Smooth muscle cell of the brain vasculature (primary cell): ENCODE measurements at regions not wholly inside any gene's neighbourhood (a gene's known extent, or its start where the extent isn't known, plus 50 kb on each side); places are given as distances from the start of the nearest gene placed in this dataset.
"Not testable (repeated sequence)": the region's sequence is repeated elsewhere in the genome, so short reads cannot be mapped to it uniquely, and the experiment has no call there.

Source experiments
- DNase-seq: peaks from one replicate; pipeline ENCODE4 v3.0.0-alpha.2; 2012; ENCODE audit warnings: low read depth, low spot score

DNA sequence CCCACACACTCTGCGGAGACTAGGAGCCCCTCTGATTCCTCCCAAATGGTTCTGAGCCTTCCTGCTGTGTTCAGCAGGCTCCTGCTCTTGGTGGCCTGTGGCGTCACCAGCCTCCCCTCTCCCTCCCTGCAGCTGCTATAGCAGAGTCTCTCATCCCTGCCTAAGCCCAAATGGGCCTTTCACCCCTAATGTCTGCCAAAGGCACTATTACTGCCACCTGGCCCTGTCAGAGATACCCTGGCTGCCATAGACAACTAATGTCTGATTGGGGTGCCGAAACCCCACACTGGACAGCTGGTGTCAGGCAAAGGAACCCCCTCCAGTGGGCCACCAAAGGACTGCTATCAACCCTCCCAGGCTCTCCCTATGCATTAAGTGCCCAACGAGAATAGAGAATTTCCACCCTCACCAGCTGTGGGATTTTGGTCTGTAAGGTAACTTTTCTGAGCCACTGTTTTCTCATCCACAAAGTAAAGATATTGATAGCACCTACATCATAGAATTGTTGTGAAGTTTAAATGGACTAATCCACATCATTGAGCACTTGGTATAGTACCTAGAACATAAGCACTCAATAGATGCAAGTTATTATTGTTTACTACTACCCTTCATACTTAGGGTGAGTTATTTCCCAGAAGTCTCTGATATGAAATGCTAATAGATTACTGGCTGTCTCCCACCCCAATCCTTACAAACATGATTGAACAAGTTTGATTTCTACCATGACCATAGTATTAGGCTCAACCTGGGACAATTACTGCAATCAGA is 421.3 kb downstream of the MID1IP1 start:
- DNase-seq: no peak

DNA sequence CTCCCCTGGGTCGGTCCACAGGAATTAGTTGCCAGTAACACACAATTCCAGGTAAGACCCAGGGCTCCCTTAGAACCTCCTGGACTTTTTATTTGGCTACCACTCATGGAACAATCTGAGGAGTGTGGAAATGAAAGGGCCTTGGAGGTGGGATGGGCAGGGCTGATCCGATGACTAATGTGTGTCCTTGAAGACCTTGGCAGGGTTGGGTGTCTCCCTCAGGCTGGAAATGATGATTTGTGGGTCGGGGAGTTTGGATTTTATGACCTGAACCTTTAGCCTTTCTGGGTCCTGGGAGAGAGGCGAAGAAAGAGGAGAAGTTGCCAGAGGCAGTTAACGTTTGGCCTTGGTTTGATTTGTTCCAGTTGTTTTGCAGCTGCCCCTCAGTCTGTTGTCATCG is 425.0 kb downstream of the MID1IP1 start:
- DNase-seq: no peak

DNA sequence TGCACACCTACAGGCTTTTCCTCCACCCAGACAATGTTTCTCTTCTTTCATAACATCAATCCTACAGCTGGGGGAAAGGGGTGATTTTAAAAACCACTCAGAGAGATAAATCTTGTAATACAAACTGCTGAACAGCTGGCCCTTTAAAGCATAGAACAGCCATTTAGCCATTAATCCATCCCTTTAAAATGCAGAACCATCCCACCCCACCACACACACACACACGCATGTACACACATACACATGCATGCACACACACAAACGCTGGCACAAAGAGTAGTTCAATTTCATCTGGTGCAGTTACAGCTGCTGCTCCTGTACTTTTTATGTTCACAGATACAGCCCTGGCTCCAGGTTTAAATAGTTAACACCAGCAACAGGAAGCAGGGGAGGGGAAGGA is 426.1 kb downstream of the MID1IP1 start:
- no peak for DNase-seq

DNA sequence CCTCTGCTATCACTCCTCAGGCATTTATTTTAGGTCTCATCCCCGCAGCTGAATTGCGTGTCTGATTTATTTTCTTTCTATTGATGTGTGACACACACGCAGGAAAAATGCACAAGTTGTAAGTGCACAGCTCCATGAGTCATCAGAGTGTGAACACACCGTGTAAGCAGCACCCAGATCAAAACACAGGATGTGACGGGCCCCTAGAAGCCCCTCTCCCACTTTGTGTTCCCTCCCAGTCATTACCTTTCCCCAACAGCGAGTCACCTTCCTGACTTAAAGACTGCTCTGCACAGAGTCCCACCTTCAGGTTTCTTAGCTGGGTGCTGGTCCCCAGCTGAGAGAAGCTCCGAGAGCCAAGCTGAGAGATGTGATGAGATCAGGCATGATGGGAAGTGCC is 436.7 kb downstream of the MID1IP1 start:
- DNase-seq: no peak

DNA sequence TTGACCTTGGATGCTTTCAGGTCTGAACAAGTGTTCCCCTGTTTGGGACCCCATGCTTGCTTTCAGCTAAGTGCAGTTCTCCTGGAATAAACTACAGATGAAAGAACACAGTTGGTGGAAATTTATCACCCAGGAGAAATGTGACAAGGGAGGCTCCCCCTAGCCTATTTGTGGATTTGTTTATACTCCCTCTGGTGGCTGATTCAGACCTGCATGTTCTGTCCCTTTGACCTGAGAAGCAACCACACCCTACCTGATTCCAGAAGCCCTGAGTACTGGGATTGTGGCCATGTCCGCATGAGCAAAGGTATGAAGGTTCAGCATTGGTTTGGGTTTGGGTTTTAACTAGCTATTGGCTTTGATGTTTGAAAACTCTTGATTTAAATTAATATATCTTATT is 440.9 kb downstream of the MID1IP1 start:
- no peak for DNase-seq

DNA sequence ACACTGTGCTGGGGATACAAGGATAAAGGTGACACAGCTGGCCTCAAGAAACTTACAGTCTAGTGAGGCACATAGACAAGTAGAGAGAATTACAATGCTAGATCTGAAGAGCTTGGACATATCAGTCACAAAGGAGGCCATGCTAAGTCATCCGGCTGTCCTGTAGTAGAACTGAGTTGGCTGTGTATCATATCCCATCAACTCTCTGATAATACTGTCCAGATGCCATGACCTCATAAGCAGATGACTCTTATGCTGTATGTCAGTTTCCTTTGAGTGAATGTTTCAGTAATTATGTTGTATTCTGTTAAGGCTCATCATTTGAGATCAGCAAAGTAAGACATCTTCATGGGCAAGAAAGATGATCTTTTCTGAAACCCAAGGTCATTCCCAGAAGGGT is 442.9 kb downstream of the MID1IP1 start:
- no peak for DNase-seq

DNA sequence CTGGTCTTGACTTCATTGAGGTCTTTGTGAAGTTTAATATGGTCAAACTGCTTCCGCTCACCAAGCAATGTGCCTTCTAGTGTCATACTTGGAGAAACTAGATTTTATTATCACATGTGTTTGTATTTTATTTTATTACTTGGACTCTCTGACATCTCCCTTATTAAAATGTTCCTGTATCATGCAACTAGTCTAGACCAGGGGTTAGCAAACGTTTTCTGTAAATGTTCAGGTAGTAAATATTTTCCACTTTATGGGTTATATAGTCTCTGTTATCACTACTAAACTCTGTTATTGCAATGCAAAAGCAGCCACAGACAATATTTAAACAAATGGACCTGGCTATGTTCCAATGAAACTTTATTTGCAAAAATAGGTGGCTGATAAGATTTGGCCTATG is 443.8 kb downstream of the MID1IP1 start:
- DNase-seq: no peak

DNA sequence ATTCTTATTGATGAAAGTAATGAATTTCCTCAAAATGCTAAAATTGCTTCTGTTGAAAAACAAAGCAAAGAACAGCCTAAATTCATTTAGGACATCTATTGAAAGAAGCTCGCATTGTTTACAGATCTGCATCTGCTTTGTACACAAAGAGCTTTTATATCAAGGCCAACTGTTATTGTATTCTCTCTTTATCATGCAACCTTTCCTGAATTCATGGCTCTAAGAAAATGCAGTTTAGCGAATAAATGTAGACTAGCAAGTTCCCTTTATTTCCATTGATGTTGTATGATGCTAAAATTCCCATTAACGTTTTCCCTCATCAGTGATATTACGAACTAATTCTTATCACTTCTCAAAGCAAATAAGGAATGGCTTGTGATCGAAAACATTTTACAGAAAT is 446.3 kb downstream of the MID1IP1 start:
- DNase-seq: no peak

DNA sequence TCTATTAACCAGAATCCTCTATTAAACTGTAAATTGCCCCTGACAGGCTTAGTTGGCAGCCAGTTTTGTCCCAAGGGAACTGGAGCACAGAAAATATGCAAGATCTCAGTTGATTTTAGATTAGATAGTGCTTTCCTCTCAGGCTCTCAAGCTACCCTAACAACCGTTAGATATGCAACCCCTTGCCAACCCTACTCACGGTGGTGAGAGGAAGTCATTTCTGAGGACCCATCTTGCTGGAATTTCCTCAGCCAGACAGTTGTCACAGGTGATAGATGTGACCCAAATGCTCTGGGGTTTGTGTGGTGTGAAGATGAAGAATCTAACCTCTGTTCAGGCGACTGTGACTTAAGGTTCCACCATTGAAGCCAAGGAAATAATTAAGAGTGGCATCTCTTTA is 447.1 kb downstream of the MID1IP1 start:
- DNase-seq: no peak

DNA sequence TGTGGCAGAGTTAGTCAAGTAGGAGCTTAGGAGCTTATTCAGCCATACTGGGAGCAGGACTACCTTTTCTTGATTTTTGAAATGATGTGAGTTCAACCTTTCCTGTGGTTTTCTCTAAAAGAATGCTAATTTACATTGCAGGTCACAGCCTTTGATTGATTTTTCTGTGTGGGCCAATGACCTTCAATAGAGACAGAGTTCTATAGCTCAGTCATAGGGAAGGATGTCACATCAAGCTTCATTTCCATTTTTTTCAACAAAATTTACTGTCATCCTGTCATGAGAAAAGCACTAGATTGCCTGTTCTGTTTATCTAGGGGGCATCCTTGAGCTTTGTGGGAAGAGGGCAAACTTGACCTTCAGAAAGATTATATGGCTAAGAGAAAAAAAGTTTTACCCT is 448.7 kb downstream of the MID1IP1 start:
- DNase-seq: no peak

DNA sequence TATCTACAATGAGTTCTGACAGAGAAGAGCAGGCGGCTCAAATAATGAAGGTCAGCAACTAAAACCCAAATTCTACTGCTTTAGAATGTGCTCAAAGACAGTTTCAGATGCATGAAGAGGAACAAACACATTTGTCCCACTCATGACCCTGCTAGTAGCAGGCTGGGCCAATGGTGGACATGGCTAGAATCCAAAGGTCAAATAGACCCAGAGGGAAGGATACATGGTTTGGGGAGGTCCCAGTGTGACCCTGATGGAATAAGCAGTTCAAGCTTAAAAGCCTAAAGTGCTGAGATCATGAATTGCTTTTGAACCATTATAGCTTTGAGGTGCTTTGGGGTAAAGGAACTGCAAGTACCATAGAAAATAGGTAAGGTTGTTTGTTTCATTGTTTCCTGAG is 450.7 kb downstream of the MID1IP1 start:
- DNase-seq: no peak

DNA sequence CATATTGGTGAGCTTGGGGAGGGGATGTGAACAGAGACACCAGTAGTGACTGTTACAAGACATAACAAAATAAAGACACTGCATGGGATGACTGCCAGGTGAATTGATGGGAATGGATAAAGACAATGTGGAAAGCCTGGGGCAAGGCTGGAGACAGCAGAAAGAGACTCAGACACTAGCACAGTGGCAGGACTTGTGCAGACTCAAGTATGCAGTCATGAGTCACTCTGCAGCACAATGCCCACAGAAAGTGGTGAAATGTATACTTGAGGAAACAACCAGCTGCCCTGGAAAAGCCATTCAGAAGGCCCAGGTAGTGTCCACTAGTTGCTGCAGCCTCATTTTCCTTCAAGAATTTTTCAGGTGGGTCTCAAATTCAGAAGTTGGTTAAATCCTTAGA is 452.3 kb downstream of the MID1IP1 start:
- DNase-seq: no peak

DNA sequence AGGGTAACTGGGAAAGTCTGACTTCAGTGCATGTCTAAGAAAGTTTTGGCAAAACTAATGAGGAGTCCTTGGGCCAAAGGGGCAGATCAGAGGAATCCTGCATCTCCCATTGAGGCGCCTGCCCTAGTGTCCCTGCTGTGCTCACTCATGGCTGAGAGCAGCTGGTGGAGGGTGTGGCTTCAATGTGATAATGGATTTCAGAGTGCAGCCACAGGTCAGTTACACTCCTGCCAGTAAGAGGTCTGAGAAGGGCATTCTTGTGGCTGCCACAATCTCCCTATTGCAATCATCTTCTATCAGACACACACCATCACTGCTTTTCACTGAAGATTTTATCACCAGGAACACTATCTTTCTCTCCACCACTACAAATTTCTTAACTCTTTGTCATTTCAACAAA is 457.1 kb downstream of the MID1IP1 start:
- no peak for DNase-seq

DNA sequence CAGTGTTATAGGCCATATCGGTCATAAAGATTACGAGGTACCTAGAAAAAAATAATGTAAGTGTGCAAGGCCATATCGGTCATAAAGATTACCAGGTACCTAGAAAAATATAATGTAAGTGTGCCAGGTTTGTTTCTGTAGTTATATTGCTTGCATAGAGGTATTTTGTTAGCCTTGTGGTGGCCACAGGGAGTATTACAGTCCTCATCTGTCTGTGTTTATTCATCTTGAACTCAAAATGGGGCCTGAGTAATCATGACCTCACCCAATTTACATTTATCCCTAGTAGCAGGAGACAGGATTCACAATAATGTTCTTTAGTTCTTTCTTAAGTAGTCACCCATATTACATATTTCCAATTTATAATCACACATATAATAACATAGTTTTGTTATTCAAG is 459.7 kb downstream of the MID1IP1 start:
- no peak for DNase-seq

DNA sequence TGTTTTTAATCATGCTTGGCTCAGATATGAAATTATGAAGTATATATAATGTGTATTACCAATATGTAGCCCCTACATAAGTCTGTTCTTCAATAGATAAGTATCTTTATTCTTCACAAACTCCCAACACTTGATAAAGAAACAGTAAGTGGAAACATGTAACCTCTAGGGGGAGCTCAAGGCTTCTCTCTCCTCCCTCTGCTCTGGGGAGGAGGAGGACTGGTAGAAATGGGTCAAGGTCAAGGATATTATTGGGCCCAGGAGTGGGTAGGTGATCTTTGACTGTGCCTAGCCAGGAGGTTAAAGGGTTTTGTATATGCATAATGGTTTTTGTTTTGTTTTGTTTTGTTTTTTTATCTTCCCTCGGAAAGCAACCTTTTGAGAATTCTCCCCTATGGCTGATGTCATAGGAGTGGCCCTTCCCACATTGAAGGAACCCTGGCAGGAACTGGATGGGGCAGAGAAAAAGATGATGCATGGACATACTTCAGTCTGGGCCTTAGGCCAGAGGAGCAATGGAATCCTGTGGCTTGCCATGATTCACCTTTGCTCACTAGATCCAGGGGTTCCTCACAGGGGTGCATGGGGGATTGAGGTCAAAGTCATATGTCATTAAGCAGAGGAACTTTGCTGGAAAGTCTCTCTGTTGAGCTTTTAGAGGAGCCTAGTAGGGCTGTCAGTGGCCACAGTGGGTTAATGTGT is 460.3 kb downstream of the MID1IP1 start:
- DNase-seq: no peak

DNA sequence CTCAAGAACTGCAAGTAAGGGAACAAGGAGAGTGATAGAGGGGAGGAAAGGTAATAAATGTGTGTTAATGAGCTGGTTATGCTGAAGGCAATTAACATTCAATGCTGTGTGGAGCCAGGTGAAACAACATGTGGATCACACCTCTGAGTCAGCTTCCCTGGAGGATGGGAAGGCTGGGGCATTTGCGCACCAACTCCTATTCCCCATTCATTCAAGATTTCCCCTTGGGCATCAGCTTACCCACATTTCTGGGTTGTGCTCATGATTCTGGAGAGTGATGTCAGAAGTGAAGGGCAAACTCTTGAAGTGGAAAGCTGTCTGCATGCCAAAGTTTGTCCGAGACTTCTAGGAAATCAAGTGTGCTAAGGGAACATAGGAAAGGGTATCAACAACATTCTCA is 461.4 kb downstream of the MID1IP1 start:
- DNase-seq: no peak

DNA sequence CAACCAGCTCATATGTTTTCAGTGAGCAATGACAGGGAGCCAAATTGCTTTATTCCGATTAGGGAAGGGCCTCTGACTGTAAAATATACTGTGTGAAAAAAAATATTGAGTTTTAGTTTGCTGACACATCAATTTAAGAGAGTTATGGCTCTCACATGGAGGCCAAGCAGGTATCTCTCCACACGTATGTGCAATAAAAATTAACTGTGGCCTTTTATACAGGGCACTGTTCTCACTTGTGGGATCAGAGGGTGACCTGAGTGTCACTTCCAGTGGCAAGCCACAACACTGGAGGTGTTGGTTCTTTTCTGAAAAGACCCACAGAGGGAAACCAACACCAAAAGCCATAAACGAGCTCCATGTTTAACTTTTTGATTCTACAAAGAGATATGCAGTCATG is 462.8 kb downstream of the MID1IP1 start:
- DNase-seq: no peak

DNA sequence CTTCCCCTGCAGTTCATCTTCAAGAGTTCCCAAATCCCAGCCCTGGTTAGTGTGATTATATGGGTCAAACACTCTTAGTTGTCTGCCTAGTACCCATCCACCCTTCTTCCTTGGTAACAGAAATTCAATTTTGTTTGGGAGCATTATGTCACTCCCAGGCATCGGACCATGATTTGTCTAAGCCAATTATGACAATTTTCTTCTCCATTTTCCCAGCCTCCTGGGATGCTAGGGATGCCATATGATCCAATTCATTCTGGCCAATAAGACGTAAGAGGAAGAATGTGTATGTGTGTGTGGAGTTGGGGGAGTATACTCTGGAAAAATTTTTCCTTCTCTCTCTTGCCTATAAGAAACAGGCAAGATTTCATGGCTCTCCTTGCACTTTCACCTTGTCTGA is 465.9 kb downstream of the MID1IP1 start:
- DNase-seq: no peak

DNA sequence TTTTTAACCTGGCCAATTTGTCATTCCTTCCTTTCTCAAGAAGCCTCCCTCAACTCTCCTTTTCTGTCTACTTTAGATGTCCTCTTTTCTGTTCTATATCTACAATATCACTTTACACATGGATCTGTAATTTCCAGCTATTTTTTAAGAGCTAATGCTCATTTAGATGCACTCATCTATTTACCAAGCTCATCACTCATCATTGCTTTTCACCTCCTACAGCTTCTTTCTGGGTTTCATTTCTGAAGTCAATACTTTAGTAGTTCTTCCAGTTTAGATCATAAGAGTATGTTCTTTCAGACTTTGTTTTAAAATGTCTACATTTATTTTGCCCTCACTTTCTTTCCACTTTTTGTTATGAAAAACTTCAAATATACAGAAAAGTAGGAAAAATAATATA is 466.9 kb downstream of the MID1IP1 start:
- DNase-seq: no peak

DNA sequence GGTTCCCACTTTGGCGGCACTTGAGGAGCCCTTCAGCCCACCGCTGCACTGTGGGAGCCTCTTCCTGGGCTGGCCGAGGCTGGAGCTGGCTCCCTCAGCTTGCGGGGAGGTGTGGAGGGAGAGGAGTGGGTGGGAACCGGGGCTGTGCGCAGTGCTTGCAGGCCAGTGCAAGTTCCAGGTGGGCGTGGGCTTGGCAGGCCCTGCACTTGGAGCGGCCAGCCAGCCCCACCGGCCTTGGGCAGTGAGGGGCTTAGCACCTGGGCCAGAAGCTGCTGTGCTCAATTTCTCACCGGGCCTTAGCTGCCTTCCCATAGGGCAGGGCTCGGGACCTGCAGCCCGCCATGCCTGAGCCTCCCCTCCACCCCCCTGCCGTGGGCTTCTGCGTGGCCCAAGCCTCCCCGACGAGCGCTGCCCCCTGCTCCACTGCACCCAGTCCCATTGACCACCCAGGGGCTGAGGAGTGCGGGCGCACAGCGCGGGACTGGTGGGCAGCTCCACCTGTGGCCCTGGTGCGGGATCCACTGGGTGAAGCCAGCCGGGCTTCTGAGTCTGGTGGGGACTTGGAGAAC is 474.3 kb downstream of the MID1IP1 start:
- DNase-seq: no peak

DNA sequence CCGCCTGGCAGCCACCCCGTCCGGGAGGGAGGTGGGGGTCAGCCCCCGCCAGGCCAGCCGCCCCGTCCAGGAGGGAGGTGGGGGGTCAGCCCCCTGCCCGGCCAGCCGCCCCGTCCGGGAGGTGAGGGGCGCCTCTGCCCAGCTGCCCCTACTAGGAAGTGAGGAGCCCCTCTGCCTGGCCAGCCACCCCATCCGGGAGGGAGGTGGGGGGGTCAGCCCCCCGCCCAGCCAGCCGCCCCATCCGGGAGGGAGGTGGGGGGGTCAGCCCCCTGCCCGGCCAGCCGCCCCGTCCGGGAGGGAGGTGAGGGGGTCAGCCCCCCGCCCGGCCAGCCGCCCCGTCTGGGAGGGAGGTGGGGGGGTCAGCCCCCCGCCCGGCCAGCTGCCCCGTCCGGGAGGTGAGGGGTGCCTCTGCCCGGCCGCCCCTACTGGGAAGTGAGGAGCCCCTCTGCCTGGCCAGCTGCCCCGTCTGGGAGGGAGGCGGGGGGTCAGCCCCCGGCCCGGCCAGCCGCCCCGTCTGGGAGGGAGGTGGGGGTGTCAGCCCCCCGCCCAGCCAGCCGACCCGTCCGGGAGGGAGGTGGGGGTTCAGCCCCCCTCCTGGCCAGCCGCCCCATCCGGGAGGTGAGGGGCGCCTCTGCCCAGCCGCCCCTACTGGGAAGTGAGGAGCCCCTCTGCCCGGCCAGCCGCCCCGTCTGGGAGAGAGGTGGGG is 476.6 kb downstream of the MID1IP1 start:
- not testable (repeated sequence) for DNase-seq

DNA sequence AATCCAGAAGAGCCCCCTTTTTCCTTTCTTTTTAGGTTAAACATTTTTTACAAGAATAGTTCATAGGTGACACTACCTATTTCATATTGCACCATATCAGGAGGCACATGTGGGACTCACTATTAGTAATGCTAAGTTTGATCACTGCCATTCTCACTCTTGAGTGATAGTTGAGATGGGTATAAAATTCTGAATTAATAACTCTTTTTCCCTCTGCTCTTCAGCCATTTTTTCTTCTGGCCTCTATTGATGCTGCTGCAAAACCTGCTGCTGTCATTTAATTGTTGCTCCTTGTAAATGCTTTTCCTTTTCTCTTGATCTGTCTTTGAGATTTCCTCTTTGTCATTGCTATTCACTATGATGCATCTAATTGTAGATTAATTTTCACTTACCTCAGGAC is 482.0 kb downstream of the MID1IP1 start:
- no peak for DNase-seq

DNA sequence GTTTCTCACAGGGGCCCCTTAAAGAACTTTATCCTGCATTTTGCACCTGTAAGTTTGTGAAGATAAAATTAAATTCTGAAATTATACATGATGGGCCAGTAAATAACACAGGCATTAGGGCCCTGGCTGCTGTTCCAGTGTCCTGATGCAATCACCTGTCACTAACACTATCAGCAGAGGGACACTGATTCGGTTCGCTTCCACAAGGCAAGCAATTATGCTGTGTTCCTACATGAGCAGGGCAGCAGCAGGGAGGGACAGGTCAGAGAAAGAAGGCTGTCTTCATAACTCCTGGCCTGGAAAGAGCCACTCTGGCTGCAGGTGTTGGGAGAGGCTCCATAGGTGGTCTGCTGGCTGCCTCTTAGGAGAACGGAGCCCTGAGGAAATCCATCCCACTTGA is 487.3 kb downstream of the MID1IP1 start:
- no peak for DNase-seq
